ENCODE measurements at regions not wholly inside any gene's neighbourhood (a gene's known extent, or its start where the extent isn't known, plus 50 kb on each side); places are given as distances from the start of the nearest gene placed in this dataset.

DNA sequence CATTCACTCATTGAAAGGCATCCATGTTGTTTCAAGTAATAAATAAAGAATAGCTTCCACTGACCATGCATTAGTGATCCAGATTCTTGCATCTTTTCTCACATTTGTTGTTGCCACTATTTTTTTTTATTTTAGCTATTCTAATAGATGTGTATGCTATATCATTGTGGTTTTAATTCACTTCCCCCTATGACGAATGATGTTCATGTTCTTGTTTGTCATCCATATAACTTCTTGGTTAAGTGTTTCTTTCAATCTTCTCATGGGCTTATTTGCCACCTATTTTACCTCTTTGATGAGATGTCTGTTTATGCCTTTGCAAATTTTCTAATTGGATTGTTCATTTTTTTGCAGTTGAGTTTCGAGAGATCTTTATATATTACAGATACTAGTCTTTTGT, 681.2 kb downstream of the HDGFL1 start:
- intact Hi-C loops (cut with DNase I), result no loop called here
- WGBS, 4 donors, result 71 to 83% (median 77%) methylated on average over 2 of the region's 2 CpGs
- DNase-seq, result no peak

GRCh38 chr6:23262864-23263263, 693.5 kb downstream of the HDGFL1 start:
- Histone ChIP-seq H3K27ac (no peak overlapping the region), H3K4me1 (replicated peaks in 1 of 2) (no peaks in the 10 kb centered on the region), H3K4me3 (no peak overlapping the region), H3K27me3 (no peaks in the 10 kb centered on the region), H3K36me3 (replicated peaks in 1 of 2) (no peaks in the 10 kb centered on the region), H3K9me3 (replicated peaks in 1 of 3) (no peaks in the 10 kb centered on the region)
- WGBS, 4 donors, result 67 to 88% (median 84%) methylated on average over 2 of the region's 2 CpGs
- intact Hi-C loops (cut with DNase I), result no loop called here
- TF ChIP-seq POLR2A (IDR thresholded peaks at IDR 0.05), result no peak
- TF ChIP-seq, protein P1, sequence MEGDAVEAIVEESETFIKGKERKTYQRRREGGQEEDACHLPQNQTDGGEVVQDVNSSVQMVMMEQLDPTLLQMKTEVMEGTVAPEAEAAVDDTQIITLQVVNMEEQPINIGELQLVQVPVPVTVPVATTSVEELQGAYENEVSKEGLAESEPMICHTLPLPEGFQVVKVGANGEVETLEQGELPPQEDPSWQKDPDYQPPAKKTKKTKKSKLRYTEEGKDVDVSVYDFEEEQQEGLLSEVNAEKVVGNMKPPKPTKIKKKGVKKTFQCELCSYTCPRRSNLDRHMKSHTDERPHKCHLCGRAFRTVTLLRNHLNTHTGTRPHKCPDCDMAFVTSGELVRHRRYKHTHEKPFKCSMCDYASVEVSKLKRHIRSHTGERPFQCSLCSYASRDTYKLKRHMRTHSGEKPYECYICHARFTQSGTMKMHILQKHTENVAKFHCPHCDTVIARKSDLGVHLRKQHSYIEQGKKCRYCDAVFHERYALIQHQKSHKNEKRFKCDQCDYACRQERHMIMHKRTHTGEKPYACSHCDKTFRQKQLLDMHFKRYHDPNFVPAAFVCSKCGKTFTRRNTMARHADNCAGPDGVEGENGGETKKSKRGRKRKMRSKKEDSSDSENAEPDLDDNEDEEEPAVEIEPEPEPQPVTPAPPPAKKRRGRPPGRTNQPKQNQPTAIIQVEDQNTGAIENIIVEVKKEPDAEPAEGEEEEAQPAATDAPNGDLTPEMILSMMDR (IDR thresholded peaks at IDR 0.05), result no peak
- no peak for DNase-seq

More for the DNA sequence above, 681.2 kb downstream of the HDGFL1 start:
- Histone ChIP-seq H3K4me1 (replicated peaks in 1 of 2) (no peaks in the 10 kb centered on the region), H3K4me3 (no peak overlapping the region), H3K27ac (no peak overlapping the region), H3K27me3 (no peaks in the 10 kb centered on the region), H3K36me3 (replicated peaks in 1 of 2) (no peaks in the 10 kb centered on the region), H3K9me3 (replicated peaks in 1 of 3) (peaks cover 0 to 6% (median 0%) of the 10 kb centered on the region in 3 donors)
- no peak for TF ChIP-seq POLR2A (IDR thresholded peaks at IDR 0.05)
- TF ChIP-seq, protein P1 (IDR thresholded peaks at IDR 0.05), result no peak

DNA sequence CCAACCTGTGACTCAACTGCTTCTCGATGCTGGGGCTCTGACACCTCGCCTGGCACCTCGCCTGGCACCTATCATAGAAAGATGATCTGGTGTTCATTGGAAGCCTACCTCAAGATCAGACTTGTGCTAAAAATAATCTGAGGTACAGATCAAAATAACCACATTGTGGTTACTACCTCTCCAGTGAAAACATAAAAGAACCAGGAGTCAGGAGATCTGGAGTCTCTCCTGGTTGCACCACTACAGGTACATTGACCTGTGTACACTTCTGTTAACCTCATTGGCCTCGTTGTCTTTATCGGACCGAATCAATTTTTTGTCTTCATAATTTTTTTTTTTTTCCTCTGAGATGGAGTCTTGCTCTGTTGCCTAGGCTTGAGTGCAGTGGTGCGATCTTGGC, 695.9 kb downstream of the HDGFL1 start:
- Histone ChIP-seq H3K36me3 (replicated peaks in 1 of 2) (no peaks in the 10 kb centered on the region), H3K9me3 (replicated peaks in 1 of 3) (no peaks in the 10 kb centered on the region), H3K4me3 (no peak overlapping the region), H3K27me3 (no peaks in the 10 kb centered on the region), H3K27ac (no peak overlapping the region), H3K4me1 (replicated peaks in 1 of 2) (no peaks in the 10 kb centered on the region)
- 86 to 94% (median 89%) methylated on average over 7 of the region's 7 CpGs for WGBS, 4 donors
- no peak for TF ChIP-seq POLR2A (IDR thresholded peaks at IDR 0.05)
- TF ChIP-seq, protein P1 (IDR thresholded peaks at IDR 0.05), result no peak
- intact Hi-C loops (cut with DNase I), result no loop called here
- no peak for DNase-seq

- Histone ChIP-seq H3K27me3 (no peaks in the 10 kb centered on the region), H3K9me3 (replicated peaks in 1 of 3) (no peaks in the 10 kb centered on the region), H3K36me3 (replicated peaks in 1 of 2) (no peaks in the 10 kb centered on the region), H3K4me3 (no peak overlapping the region), H3K4me1 (replicated peaks in 1 of 2) (no peaks in the 10 kb centered on the region), H3K27ac (no peak overlapping the region)
- DNase-seq, result no peak
- WGBS, 4 donors, result 85 to 91% (median 88%) methylated on average over 7 of the region's 7 CpGs
- intact Hi-C loops (cut with DNase I), result no loop called here
- TF ChIP-seq, protein P1 (IDR thresholded peaks at IDR 0.05), result no peak
- no peak for TF ChIP-seq POLR2A (IDR thresholded peaks at IDR 0.05)
These were observed 697.2 kb downstream of the HDGFL1 start for GRCh38 chr6:23266536-23266935.
